B cell (primary cell): ENCODE measurements at regions not wholly inside any gene's neighbourhood (a gene's known extent, or its start where the extent isn't known, plus 50 kb on each side); places are given as distances from the start of the nearest gene placed in this dataset.

Experiments used
- ATAC-seq: fragments of 200-7000 bp; cut with Tn5 transposase; one replicate; pipeline ENCODE4 v1.10.0; 2021; ENCODE audit warnings: low read depth, mild to moderate bottlenecking, moderate number of reproducible peaks, moderate library complexity
- CTCF ChIA-PET: fragments of 350-600 bp; sonication (Branson Sonifier 250); formaldehyde crosslinking; loops from one replicate; lab custom pipeline; 2021; ENCODE audit warnings: antibody characterized with exemption, inconsistent platforms; lab: Charles Lee
- POLR2A ChIA-PET: fragments of 350-600 bp; sonication (Branson Sonifier 250); formaldehyde crosslinking; loops from one replicate; lab custom pipeline; 2021; ENCODE audit warnings: antibody characterized with exemption; lab: Charles Lee
- DNase-seq: peaks from one replicate; pipeline ENCODE4 v3.0.0; 2013
- H2AFZ ChIP-seq: 2 replicates; pipeline ENCODE4 v1.6.1; 2012; ENCODE audit warnings: mild to moderate bottlenecking, low read depth, low read length; ENCODE audit not compliant: insufficient read depth, poor library complexity, severe bottlenecking
- H3K27ac ChIP-seq, 2 donors: 1 replicate in 1 of 2; 2 replicates in 1 of 2; pipeline ENCODE4 v1.5.1; 2012 to 2013; ENCODE audit warnings: low read length in 2 of 2, mild to moderate bottlenecking in 2 of 2, moderate library complexity in 1 of 2
- H3K27me3 ChIP-seq, 4 experiments: fragments of 200-600 bp in 1 of 4; sonication (generic) in 1 of 4; replicated peaks in 1 of 4; 1 replicate in 2 of 4; 2 replicates in 2 of 4; pipeline versions ENCODE4 v1.6.1 to v1.7.0; 2013 to 2016; ENCODE audit warnings: low read length in 3 of 4, mild to moderate bottlenecking in 2 of 4, mixed read lengths in 1 of 4, moderate library complexity in 1 of 4; ENCODE audit not compliant: insufficient read depth in 4 of 4, control insufficient read depth in 3 of 4; ENCODE audit errors: control extremely low read depth in 1 of 4
- H3K36me3 ChIP-seq, 2 experiments: replicated peaks in 1 of 2; 1 replicate in 1 of 2; 2 replicates in 1 of 2; pipeline versions ENCODE4 v1.6.1 to v1.7.1; 2013; ENCODE audit warnings: low read length in 1 of 2; ENCODE audit not compliant: insufficient read depth in 2 of 2, control insufficient read depth in 1 of 2; ENCODE audit errors: control extremely low read depth in 1 of 2, extremely low read depth in 1 of 2
- H3K4me1 ChIP-seq, 2 donors: fragments of 200-600 bp in 1 of 2; sonication (generic) in 1 of 2; 1 replicate in 1 of 2; 2 replicates in 1 of 2; pipeline versions ENCODE4 v1.5.1 to v1.6.1; 2013 to 2017; ENCODE audit warnings: low read length in 2 of 2; ENCODE audit not compliant: control insufficient read depth in 2 of 2, insufficient read depth in 2 of 2
- H3K4me2 ChIP-seq: replicated peaks from 2 replicates; pipeline ENCODE3; 2012; ENCODE audit warnings: mild to moderate bottlenecking, low read depth, low read length; ENCODE audit not compliant: poor library complexity, severe bottlenecking
- H3K4me3 ChIP-seq, 5 experiments: fragments of 200-600 bp in 1 of 5; sonication (generic) in 1 of 5; 1 replicate in 3 of 5; 2 replicates in 2 of 5; pipeline versions ENCODE4 v1.5.1 to v1.7.0; 2011 to 2016; ENCODE audit warnings: low read length in 4 of 5, mild to moderate bottlenecking in 4 of 5, low read depth in 2 of 5, control low read depth in 1 of 5, moderate library complexity in 1 of 5; ENCODE audit not compliant: insufficient read depth in 1 of 5; ENCODE audit errors: control extremely low read depth in 1 of 5, extremely low read depth in 1 of 5
- H3K79me2 ChIP-seq: fragments of 200-600 bp; sonication (generic); one replicate; pipeline ENCODE4 v1.6.0; 2016; ENCODE audit warnings: low read length; ENCODE audit not compliant: control insufficient read depth, insufficient read depth
- H3K9ac ChIP-seq: fragments of 200-600 bp; sonication (generic); 2 replicates; pipeline ENCODE4 v1.6.1; 2017; ENCODE audit warnings: mild to moderate bottlenecking, low read length, moderate library complexity
- H3K9me3 ChIP-seq, 3 donors: one replicate each; pipeline versions ENCODE4 v1.6.1 to v1.7.1; 2013; ENCODE audit warnings: low read length in 2 of 3; ENCODE audit not compliant: control insufficient read depth in 2 of 3, insufficient read depth in 1 of 3; ENCODE audit errors: control extremely low read depth in 1 of 3
- H4K20me1 ChIP-seq: 2 replicates; pipeline ENCODE4 v1.6.0; 2012; ENCODE audit warnings: mild to moderate bottlenecking, low read length; ENCODE audit not compliant: insufficient read depth, control insufficient read depth, poor library complexity, severe bottlenecking
- H3K27ac Mint-ChIP-seq: one replicate; pipeline ENCODE4 v1.8.0; 2021; ENCODE audit warnings: mixed read lengths
- H3K27me3 Mint-ChIP-seq: one replicate; pipeline ENCODE4 v1.8.0; 2021; ENCODE audit warnings: mixed read lengths
- H3K4me1 Mint-ChIP-seq: one replicate; pipeline ENCODE4 v1.8.0; 2021; ENCODE audit warnings: mixed read lengths
- H3K4me3 Mint-ChIP-seq: one replicate; pipeline ENCODE4 v1.8.0; 2021; ENCODE audit warnings: mixed read lengths
- H3K9me3 Mint-ChIP-seq: one replicate; pipeline ENCODE4 v1.8.0; 2022; ENCODE audit warnings: mixed read lengths; ENCODE audit not compliant: insufficient read depth
- EZH2 ChIP-seq: IDR thresholded peaks from 2 replicates; pipeline ENCODE4 v1.6.1; 2012; ENCODE audit warnings: borderline replicate concordance, low read depth, mild to moderate bottlenecking, moderate library complexity, low read length; ENCODE audit not compliant: insufficient read depth, poor library complexity, severe bottlenecking
- WGBS: methylation state at CpG from one replicate; pipeline ENCODE4 v1.1.5; 2013; ENCODE audit warnings: missing lambda C conversion rate; ENCODE audit not compliant: insufficient coverage; 5-methylcytosine and 5-hydroxymethylcytosine counted together
- intact Hi-C: fragments of 100-400 bp; cut with micrococcal nuclease; formaldehyde crosslinking; loops from one replicate; pipeline ENCODE4 v1.10.0; 2022
- TF ChIP-seq, protein P1 (sequence below): fragments of 200-600 bp; IDR thresholded peaks from one replicate; pipeline ENCODE4 v1.8.0; 2022; ENCODE audit warnings: antibody characterized with exemption, mild to moderate bottlenecking

DNA sequence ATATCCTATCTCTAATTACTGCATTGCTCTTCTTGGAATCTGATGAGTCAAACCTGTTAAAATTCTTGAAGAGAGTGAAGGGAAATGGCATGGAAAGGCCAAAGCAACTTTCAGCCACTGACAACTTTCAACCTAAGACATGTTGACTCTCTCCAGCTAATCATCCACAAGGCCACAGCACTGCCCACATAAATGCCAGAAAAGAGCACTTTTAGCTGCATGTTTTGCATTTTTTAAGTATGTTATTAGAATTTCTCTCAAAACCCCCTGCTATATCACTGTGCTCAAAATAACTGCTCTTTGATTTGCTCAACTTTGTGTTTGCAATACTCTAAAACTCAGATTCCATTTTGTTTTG is 352.5 kb downstream of the ADGRL2 start:
- H3K4me3 ChIP-seq, result no peak overlapping the region
- no peaks in the 10 kb centered on the region for H3K27me3 ChIP-seq
- H3K4me1 ChIP-seq, result no peaks in the 10 kb centered on the region
- ChIA-PET CTCF (no interaction called here), POLR2A (no interaction called here)
- Mint-ChIP-seq H3K27me3 (no peaks in the 10 kb centered on the region), H3K27ac (no peak overlapping the region), H3K9me3 (no peaks in the 10 kb centered on the region), H3K4me3 (no peak overlapping the region), H3K4me1 (no peaks in the 10 kb centered on the region)
- H3K9ac ChIP-seq, result no peak overlapping the region
- no peak for ATAC-seq
- no peaks in the 10 kb centered on the region for H3K79me2 ChIP-seq
- H3K9me3 ChIP-seq, result no peaks in the 10 kb centered on the region
- H4K20me1 ChIP-seq, result no peaks in the 10 kb centered on the region
- TF ChIP-seq, protein P1, sequence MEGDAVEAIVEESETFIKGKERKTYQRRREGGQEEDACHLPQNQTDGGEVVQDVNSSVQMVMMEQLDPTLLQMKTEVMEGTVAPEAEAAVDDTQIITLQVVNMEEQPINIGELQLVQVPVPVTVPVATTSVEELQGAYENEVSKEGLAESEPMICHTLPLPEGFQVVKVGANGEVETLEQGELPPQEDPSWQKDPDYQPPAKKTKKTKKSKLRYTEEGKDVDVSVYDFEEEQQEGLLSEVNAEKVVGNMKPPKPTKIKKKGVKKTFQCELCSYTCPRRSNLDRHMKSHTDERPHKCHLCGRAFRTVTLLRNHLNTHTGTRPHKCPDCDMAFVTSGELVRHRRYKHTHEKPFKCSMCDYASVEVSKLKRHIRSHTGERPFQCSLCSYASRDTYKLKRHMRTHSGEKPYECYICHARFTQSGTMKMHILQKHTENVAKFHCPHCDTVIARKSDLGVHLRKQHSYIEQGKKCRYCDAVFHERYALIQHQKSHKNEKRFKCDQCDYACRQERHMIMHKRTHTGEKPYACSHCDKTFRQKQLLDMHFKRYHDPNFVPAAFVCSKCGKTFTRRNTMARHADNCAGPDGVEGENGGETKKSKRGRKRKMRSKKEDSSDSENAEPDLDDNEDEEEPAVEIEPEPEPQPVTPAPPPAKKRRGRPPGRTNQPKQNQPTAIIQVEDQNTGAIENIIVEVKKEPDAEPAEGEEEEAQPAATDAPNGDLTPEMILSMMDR, result no peak
- no peak for TF ChIP-seq EZH2
- no peak overlapping the region for H3K4me2 ChIP-seq
- H3K27ac ChIP-seq, result no peak overlapping the region
- intact Hi-C loops, result no loop called here
- H2AFZ ChIP-seq, result no peak overlapping the region
- no peaks in the 10 kb centered on the region for H3K36me3 ChIP-seq
- no peak for DNase-seq

DNA sequence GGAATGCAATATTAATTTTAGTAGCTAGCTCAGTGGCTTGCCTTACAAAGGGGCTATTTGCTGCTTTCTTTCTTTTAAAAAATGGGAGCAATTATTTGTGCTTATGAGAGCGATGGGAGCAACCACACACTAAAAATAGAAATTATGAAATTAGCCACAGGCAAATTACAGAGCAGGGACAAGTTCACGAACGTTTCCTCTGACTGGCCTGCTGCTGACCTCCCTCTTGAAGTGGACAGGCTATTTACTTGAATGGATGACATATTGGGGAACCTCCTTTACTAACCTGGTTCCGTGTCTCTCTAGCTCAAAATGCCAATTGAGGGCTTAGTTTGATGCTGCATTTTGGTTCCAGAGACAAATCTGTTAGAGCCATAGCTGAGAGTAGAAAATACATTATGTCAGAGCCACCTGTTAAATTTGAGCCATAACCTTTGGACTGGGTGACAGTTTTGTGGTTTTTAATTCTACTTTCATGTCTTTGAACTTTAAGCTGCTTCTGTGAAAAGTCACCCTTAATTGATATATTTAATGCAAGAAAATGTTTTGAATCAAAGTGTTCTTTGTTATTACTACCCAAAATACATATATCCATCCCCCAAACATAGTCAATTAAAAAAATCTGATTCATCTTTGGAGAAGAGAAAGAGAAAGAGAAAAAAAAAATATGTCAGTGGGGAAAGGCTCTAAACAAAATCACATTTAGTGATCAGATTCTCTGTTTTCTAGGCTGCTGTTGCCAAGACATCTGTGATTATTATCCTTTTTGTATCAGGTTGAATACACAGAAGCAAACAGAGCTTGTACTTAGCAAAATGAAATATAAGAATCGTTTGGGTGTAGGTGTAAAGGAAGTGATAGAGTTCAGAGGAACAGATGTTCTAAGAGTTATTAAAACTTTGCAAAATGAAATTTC is 351.9 kb downstream of the ADGRL2 start:
- Histone ChIP-seq H3K36me3 (no peaks in the 10 kb centered on the region), H3K4me2 (no peak overlapping the region), H3K27me3 (no peaks in the 10 kb centered on the region), H3K79me2 (no peaks in the 10 kb centered on the region), H3K27ac (no peak overlapping the region), H3K4me1 (no peaks in the 10 kb centered on the region), H3K9me3 (no peaks in the 10 kb centered on the region), H2AFZ (no peak overlapping the region), H3K4me3 (no peak overlapping the region), H4K20me1 (no peaks in the 10 kb centered on the region), H3K9ac (no peak overlapping the region)
- no peaks in the 10 kb centered on the region for H3K4me1 Mint-ChIP-seq
- no peak for DNase-seq
- H3K27ac Mint-ChIP-seq, result no peak overlapping the region
- ChIA-PET CTCF (no interaction called here), POLR2A (no interaction called here)
- ATAC-seq, result no peak
- intact Hi-C loops, result no loop called here
- no peaks in the 10 kb centered on the region for H3K27me3 Mint-ChIP-seq
- TF ChIP-seq, protein P1, result no peak
- TF ChIP-seq EZH2, result no peak
- no peak overlapping the region for H3K4me3 Mint-ChIP-seq
- H3K9me3 Mint-ChIP-seq, result no peaks in the 10 kb centered on the region
- 80% methylated on average over 1 of the region's 5 CpGs for WGBS
